NCI-H1105 treated with DMSO at 0.1 percent for 48 hours (cell line): ENCODE measurements at regions not wholly inside any gene's neighbourhood (a gene's known extent, or its start where the extent isn't known, plus 50 kb on each side); places are given as distances from the start of the nearest gene placed in this dataset.

Source experiments
- DNase-seq: peaks from one replicate; lab custom pipeline; 2025; lab: John Stamatoyannopoulos, UW

DNA sequence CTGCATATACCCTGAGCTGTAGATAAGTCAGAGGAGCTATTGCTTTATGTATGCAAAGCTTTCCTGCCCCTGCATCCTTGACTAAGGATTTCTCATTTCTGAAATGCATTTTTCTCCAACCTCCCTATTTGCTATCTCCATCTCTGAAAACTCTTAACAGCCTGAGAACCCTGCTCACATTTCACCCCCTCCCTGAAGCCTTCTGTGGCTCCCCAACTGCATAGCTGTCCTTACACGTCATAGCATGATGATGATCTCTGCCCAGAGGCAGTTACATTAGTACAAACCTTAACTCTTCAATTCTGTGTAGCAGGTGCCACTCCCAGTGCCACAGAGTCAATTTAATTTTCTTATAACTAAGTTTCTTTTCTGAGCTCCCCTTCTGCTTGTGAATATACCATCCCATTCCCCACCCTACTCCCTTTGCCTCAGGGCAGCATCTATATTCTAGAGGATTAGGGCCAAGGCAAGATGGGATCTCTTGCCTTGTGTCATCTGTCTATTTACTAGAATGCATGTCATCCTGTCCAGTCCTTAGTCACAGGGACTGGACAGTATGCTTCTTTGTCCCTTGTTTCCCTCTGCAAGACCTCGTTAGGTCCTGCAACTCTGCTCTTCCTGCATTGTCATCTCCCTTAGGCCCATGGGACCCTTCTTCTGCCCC lies 149.7 kb upstream of the SPRY4 start:
- DNase-seq, result no peak

- no peak for DNase-seq
These were observed 148.2 kb upstream of the SPRY4 start for GRCh38 chr5:142473038-142473437.

- DNase-seq, result no peak
These were observed 147.6 kb upstream of the SPRY4 start for GRCh38 chr5:142472306-142472951.

DNA sequence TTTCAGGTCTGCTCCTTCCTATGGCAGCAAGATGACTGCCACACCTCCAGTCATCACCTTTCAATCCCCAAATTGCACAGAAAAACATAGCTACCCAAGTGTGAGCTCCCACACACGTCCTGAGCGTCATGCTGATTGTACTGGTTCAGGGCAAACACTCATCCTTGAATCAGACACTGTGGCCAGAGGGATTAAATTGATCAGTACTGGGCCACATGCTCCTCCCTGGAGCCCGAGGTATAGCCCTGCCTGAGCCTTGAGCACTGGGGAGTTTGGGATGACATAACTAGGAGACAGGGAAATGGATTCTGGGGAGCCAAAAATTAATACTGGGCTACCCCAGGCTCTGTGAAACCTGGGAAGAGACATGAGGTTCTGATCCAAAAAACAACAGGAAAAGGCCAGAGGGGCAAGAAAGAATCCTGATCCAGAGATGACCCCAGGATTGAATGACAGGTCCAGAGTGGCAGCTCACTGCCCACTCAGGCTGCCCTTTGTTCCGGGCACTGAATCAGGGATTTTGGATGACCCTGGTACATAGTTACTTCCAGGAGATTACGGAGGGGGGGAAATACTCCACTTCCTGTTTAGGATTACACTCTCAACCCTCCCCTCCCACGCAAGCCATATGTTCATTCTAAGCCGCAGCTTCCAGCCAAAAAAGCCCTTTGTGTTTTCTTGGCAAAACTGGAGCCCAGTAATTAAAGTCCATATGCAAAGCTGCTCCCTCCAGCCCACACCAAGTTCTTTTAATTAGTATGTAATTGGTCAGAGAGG lies 141.6 kb upstream of the SPRY4 start:
- DNase-seq, result no peak

- DNase-seq, result no peak
These were observed 140.7 kb upstream of the SPRY4 start for GRCh38 chr5:142465476-142465875.

GRCh38 chr5:142463904-142464303 lies 139.1 kb upstream of the SPRY4 start:
- DNase-seq, result no peak

GRCh38 chr5:142461028-142461590 lies 136.3 kb upstream of the SPRY4 start:
- no peak for DNase-seq

GRCh38 chr5:142459209-142459608 lies 134.4 kb upstream of the SPRY4 start:
- DNase-seq, result no peak

- DNase-seq, result no peak
These were observed 131.0 kb upstream of the SPRY4 start for GRCh38 chr5:142455856-142456255.

- DNase-seq, result no peak
These were observed 129.1 kb upstream of the SPRY4 start for GRCh38 chr5:142453932-142454331.

DNA sequence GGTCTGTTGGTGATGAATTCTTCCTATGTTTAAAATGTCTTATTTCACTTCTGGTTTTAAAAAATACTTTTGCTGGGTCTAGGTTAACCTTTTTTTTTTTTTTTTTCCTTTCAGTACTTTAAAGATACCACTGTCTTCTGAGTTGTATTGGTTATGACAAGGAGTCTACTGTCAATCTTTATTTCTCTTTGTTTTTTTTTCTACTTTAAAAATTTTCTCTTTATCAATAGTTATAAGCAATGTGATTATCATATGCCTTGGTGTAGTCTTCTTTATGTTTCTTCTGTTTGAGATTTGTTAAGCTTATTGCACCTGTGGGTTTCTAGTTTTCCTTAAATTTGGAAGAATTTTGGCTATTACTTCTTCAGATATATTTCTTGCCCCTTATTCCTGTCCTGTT lies 125.6 kb upstream of the SPRY4 start:
- no peak for DNase-seq

GRCh38 chr5:142447887-142448286 lies 123.1 kb upstream of the SPRY4 start:
- DNase-seq, result no peak

GRCh38 chr5:142446960-142447279 lies 122.1 kb upstream of the SPRY4 start:
- DNase-seq, result no peak

DNA sequence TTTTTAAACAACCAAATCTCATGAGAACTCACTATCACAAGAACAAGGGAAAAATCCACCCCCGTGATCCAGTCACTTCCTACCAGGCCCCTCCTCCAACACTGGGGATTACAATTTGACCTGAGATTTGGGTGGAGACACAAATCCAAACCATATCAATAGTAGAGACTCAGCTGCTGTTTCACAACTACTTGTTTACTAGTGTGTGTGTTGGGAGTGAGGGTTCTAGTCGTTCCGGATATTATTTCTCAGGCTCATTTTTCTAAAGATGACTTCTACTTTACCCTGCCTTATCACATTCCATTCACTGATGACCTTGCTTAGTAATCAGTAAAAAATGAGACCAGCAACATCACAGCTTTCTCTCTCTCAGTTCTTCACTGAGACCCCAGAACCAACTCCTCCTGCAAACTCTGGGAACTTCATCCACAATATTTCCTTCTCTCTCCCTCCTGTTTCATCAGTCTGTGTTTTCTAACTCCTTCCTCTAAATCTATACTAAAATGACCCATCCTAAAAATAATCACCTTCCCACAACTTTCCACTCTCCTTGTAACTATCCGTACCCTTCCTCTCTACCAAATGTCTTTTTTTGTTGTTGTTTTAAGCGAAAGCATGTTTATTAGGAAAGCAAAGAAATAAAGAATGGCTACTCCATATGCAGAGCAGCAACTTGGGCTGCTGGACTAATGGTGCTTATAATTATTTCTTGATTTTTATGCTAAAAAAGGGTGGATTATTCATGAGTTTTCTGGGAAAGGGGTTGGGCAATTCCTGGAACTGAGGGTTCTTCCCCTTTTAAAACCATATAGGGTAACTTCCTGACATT lies 121.5 kb upstream of the SPRY4 start:
- no peak for DNase-seq

- no peak for DNase-seq
These were observed 120.4 kb upstream of the SPRY4 start for GRCh38 chr5:142445266-142445665.

GRCh38 chr5:142441616-142442015 lies 116.8 kb upstream of the SPRY4 start:
- no peak for DNase-seq

DNA sequence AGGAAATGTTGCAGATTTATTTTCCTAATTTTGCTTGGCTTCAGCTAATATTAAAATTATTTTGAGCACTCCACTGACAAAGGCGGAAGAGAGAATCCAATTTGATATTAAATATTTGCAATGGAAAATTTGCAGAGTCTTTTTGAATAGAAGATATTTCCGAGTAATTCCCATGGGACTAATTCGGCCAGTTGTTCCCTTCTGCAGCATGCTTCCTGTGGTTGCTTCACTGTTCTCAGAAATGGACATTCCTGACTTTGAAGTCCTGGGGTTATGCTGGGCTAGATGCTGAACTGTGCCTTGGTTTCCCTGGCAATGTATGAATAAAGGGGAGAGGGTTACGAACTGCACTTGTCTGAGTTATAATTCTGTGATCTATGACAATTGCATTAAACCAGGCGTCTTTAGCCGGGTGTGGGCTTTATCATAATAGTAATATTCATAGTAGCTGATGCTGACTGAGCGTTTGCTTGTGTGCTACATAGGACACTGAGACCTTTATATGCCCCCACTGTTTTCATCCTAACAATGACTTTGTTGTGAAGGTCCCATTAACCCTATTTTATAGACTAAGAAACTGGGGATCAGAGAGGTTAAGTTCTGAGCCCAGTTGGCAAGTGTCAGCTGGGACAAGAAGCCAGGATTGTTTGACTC lies 114.5 kb upstream of the SPRY4 start:
- no peak for DNase-seq

GRCh38 chr5:142438573-142438972 lies 113.8 kb upstream of the SPRY4 start:
- DNase-seq, result no peak

GRCh38 chr5:142437563-142437962 lies 112.7 kb upstream of the SPRY4 start:
- DNase-seq, result no peak

GRCh38 chr5:142435410-142436115 lies 110.7 kb upstream of the SPRY4 start:
- DNase-seq, result no peak

DNA sequence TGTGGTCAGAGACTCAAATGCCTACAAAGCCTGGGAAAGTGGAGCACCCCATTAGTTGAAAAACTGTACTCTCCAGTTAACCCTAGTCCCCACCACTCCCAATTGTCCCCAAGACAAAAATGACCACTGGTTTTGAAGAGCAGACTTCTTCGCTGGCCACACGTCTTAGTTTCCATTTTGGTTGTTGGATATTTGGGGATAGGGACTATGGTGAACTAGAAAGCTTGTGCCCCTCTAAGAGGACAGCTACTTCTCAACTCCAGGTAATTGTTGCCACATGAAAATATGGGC lies 109.4 kb upstream of the SPRY4 start:
- DNase-seq, result no peak
